Activated CD8-positive, alpha-beta memory T cell treated with anti-CD3 and anti-CD28 coated beads, Interleukin-2, amount 10 ng/mL, durations not matched to agents 7 days and 5 days (primary cell): ENCODE measurements at regions not wholly inside any gene's neighbourhood (a gene's known extent, or its start where the extent isn't known, plus 50 kb on each side); places are given as distances from the start of the nearest gene placed in this dataset.

Experiments used
- ATAC-seq: fragments of 150-1000 bp; cut with Tn5 transposase; one replicate; pipeline ENCODE4 v1.10.0; 2021; ENCODE audit warnings: moderate library complexity
- CTCF ChIA-PET: fragments of 350-600 bp; sonication (Branson Sonifier 250); formaldehyde crosslinking; loops from one replicate; lab custom pipeline; 2021; ENCODE audit warnings: antibody characterized with exemption; lab: Charles Lee
- DNase-seq: peaks from one replicate; pipeline ENCODE4 v3.0.0-alpha.2; 2020
- H3K27ac Mint-ChIP-seq: one replicate; pipeline ENCODE4 v1.8.0; 2021; ENCODE audit warnings: mild to moderate bottlenecking, mixed read lengths
- H3K27me3 Mint-ChIP-seq: one replicate; pipeline ENCODE4 v1.8.0; 2021; ENCODE audit warnings: mixed read lengths
- H3K36me3 Mint-ChIP-seq: one replicate; pipeline ENCODE4 v1.8.0; 2021; ENCODE audit warnings: mild to moderate bottlenecking, mixed read lengths
- H3K4me1 Mint-ChIP-seq: one replicate; pipeline ENCODE4 v1.8.0; 2021; ENCODE audit warnings: mixed read lengths
- H3K4me3 Mint-ChIP-seq: one replicate; pipeline ENCODE4 v1.8.0; 2021; ENCODE audit warnings: mild to moderate bottlenecking, moderate library complexity, mixed read lengths
- H3K9me3 Mint-ChIP-seq: one replicate; pipeline ENCODE4 v1.8.0; 2022; ENCODE audit warnings: low read depth, mixed read lengths

DNA sequence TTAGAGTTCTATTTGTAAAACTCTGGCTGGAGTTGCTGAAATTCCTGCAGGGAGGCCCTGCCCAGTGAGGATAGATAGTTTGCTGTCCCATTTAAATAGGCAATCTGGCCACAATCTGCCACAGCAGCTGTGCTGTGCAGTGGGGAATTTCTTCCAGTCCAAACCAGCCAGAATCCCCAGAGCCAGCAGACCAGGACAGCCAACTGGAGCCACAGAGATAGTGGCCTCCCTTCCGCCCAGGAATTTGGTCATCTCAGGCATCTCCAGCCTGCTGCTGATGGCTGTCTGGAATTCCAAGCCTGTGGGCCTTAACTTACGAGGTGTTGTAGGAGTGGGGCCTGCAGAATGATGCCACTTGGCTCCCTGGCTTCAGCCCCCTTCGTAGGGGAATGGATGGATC, 643.4 kb downstream of the DNAJB9 start:
- Mint-ChIP-seq H3K4me3 (no peak overlapping the region), H3K27me3 (no peaks in the 10 kb centered on the region), H3K27ac (no peak overlapping the region), H3K36me3 (no peaks in the 10 kb centered on the region), H3K4me1 (no peaks in the 10 kb centered on the region), H3K9me3 (peaks cover 3% of the 10 kb centered on the region)
- CTCF ChIA-PET: no interaction called here
- ATAC-seq (no peak), DNase-seq (no peak)

DNA sequence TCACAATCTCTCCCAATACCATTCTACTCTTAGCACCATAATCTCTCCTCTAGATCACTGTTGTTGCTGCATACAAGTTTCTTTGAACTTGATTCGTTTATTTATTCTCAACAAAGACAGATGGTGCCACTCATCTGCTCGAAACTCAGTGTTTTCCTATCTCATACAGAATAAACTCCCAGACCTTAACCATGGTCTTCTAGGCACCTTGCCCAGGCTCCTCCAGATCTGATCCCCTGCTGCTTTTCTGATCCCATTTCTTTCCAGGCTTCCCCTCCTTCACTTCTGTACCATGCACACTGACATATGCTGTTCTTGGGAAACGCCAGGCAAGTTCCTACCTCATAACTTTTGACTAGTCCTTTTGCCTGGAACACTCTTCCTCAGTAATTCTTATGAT, 645.7 kb downstream of the DNAJB9 start:
- DNase-seq: no peak
- ATAC-seq: no peak
- H3K9me3 Mint-ChIP-seq: peaks cover 3% of the 10 kb centered on the region
- H3K4me1 Mint-ChIP-seq: no peaks in the 10 kb centered on the region
- CTCF ChIA-PET: no interaction called here
- H3K4me3 Mint-ChIP-seq: no peak overlapping the region
- H3K36me3 Mint-ChIP-seq: no peaks in the 10 kb centered on the region
- H3K27ac Mint-ChIP-seq: no peak overlapping the region
- H3K27me3 Mint-ChIP-seq: no peaks in the 10 kb centered on the region

DNA sequence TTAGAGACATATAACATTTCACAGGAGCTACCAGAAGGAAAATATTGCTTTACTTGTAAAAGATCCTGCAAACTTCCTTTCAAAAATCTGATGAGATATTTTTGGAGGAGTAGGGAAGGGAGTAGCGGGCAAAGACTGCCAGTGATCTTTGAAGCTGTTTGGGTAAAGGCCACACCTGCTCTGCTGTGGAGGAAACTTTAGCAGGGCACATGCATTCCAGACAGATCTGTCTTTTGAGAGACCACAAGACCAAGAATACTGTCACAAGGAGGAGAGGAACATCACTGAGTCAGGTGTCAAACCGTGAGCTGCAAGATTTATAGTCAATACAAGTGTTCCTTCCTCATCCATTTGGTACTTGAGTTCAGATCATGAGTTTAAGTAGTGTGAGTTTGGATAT, 654.4 kb downstream of the DNAJB9 start:
- Mint-ChIP-seq H3K27ac (no peak overlapping the region), H3K27me3 (no peaks in the 10 kb centered on the region), H3K4me3 (no peak overlapping the region), H3K4me1 (no peaks in the 10 kb centered on the region), H3K9me3 (no peaks in the 10 kb centered on the region), H3K36me3 (no peaks in the 10 kb centered on the region)
- ATAC-seq (no peak), DNase-seq (no peak)
- CTCF ChIA-PET: no interaction called here

DNA sequence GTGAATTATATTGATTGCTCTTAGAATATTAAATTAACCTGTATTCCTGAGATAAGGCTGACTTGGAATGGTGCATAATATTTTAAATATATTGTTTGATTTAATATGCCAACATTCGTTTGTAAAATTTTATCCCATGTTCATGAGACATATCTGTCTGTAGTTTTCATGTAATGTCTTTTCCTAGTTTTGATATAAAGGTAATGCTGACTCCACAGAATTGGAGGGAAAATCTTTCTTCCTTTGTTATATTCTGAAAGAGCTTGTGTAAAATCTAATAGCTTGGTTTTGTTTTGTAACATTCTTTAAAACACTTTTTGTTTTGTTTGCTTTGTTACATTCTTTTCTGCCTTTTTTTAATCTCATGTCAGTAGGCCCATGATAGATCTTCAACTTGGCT, 657.0 kb downstream of the DNAJB9 start:
- Mint-ChIP-seq H3K4me1 (no peaks in the 10 kb centered on the region), H3K36me3 (no peaks in the 10 kb centered on the region), H3K27ac (no peak overlapping the region), H3K9me3 (no peaks in the 10 kb centered on the region), H3K4me3 (no peak overlapping the region), H3K27me3 (no peaks in the 10 kb centered on the region)
- DNase-seq (no peak), ATAC-seq (no peak)
- CTCF ChIA-PET: no interaction called here

DNA sequence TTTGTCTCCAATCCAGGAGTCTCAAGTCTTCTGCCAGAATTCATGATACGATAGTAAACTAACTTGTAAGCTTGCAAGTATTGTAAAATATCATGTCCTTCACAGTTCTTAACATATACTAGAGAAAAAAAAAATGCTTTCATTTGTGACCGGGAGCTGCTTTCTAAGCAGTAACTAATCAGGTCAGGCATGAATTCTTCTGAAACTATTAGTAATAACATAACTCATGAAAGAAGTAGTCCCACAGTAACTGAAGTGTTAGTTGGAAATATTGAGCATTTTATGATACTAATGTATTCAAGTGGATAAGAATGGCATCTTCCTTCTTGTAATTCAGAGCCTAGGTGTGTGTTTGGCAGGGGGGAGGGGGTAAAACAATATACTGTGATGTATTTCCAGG, 665.6 kb downstream of the DNAJB9 start:
- Mint-ChIP-seq H3K36me3 (no peaks in the 10 kb centered on the region), H3K9me3 (peaks cover 2% of the 10 kb centered on the region), H3K4me1 (no peaks in the 10 kb centered on the region), H3K27ac (no peak overlapping the region), H3K4me3 (no peak overlapping the region), H3K27me3 (no peaks in the 10 kb centered on the region)
- ATAC-seq (no peak), DNase-seq (no peak)
- CTCF ChIA-PET: no interaction called here

DNA sequence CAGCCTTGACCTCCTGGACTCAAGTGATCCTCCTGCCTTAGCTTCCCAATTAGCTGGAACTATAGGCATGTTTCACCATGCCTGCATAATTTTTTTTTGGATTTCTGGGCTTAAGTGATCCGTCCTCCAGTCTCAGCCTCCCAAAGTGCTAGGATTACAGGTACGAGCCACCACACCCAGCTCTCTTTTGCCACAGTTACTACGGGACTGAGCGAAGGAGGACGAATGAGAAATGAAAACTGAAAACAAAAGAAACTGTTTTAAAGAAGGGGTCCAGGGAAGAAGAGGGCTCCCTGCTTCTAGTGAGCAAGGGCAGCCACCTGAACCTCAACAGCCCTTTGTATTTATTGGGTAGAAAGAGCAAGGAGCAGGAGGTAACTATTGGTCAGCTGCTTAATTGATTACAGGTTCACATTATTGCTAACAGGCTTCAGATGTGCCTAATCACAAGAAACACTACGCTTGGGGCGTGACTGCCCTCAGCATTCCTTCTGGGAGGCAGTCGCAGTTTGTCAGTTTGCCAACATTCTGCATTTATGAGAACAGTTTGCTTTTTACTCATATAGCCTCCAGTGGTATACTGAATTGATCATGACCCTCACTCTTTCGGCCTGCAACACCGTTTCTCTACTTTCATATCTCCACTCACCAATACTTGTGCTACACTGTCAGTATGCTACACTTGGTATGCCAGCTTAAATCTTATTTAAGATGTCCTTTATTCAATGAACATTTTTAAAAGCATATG, 676.8 kb downstream of the DNAJB9 start:
- peaks cover 5% of the 10 kb centered on the region for H3K9me3 Mint-ChIP-seq
- no peaks in the 10 kb centered on the region for H3K4me1 Mint-ChIP-seq
- H3K4me3 Mint-ChIP-seq: no peak overlapping the region
- H3K36me3 Mint-ChIP-seq: no peaks in the 10 kb centered on the region
- DNase-seq: no peak
- no peak for ATAC-seq
- no peak overlapping the region for H3K27ac Mint-ChIP-seq
- no peaks in the 10 kb centered on the region for H3K27me3 Mint-ChIP-seq
- CTCF ChIA-PET: interaction anchor here (0.6 kb wide), 1 partner anchor 103 kb away, joined by 3 read pairs; no protein-coding TSS in a partner anchor

DNA sequence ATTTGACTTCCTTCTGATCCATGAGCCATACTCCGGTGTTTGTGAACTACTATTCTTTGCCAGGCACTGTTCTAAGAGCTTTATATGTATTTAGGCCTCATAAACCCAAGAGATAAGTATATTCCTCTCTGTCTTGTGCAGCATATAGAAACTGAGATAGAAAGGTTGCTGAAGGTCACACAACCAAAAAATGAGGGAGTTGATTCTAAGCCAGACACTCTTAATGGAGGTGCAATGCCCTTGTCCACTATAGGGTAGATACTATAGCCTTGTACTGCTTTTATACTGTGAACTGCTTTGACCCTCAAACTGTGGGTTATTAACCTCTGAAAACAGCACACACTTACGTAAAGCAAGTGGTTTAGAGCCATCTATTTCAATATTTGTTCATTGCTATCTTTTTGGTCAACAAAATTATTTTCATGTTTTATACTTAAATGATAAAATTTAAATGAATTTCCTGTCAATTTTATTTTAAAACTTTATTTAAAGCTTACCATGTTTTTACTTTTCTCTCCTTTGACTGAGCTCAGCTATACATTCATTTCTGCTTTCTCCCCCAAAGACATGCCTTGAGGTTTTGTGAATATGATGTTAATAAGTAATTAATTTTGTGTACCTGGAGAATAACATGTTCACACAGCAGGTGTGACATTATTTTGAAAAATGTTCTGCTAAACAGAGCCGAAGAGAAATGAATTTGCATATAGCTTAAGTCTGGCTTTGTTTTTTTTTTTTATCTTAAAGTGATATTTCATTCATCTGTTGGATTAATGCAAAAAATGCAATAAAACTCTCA, 687.3 kb downstream of the DNAJB9 start:
- H3K9me3 Mint-ChIP-seq: peaks cover 2% of the 10 kb centered on the region
- no peak overlapping the region for H3K4me3 Mint-ChIP-seq
- H3K36me3 Mint-ChIP-seq: no peaks in the 10 kb centered on the region
- no peak overlapping the region for H3K27ac Mint-ChIP-seq
- peaks cover 2% of the 10 kb centered on the region for H3K4me1 Mint-ChIP-seq
- no peak for ATAC-seq
- H3K27me3 Mint-ChIP-seq: no peaks in the 10 kb centered on the region
- CTCF ChIA-PET: interaction anchor here (0.7 kb wide), 1 partner anchor 396 kb away, joined by 3 read pairs; no protein-coding TSS in a partner anchor
- no peak for DNase-seq

DNA sequence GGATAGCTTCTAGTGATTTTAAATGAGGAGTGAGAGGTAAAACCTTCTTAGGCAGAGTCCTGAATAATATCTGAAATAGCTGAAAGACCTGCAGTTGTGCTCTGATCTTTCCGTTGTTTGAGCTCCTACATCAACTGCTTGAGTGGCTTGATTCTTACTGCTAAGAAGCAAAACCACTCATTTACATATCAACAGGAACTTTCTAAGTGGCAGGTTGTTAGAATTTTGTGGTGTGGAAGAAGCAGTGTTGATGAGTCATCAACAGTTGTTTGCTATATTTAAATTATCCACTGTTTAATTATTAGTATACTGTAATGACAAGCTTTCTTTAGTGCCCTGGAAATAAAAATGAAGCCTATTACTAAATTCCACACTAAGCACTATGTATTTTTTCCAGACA, 689.5 kb downstream of the DNAJB9 start:
- H3K4me1 Mint-ChIP-seq: peaks cover 2% of the 10 kb centered on the region
- H3K27ac Mint-ChIP-seq: no peak overlapping the region
- H3K9me3 Mint-ChIP-seq: peaks cover 4% of the 10 kb centered on the region
- H3K4me3 Mint-ChIP-seq: no peak overlapping the region
- DNase-seq (no peak), ATAC-seq (no peak)
- no peaks in the 10 kb centered on the region for H3K27me3 Mint-ChIP-seq
- no peaks in the 10 kb centered on the region for H3K36me3 Mint-ChIP-seq
- CTCF ChIA-PET: no interaction called here

DNA sequence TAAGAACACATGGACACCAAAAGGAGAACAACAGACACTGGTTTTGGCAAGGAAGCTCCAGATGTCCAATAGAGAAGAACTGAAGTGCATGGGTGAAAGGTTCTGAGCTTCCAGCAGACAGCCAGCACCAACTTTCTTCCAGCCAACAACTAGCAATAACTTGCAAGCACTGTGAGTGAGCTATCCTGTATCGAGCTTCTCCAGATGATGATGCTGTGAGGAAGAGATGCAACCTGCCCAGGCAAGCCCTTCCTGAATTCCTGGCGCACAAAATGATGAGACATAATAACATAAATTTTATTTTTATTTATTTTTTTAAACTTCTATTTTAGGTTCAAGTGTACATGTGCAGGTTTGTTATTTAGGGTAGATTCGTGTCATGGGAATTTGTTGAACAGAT, 692.1 kb downstream of the DNAJB9 start:
- Mint-ChIP-seq H3K27me3 (no peaks in the 10 kb centered on the region), H3K27ac (no peak overlapping the region), H3K9me3 (peaks cover 8% of the 10 kb centered on the region), H3K36me3 (no peaks in the 10 kb centered on the region), H3K4me3 (no peak overlapping the region), H3K4me1 (peaks cover 2% of the 10 kb centered on the region)
- ATAC-seq: no peak
- no peak for DNase-seq
- CTCF ChIA-PET: no interaction called here

DNA sequence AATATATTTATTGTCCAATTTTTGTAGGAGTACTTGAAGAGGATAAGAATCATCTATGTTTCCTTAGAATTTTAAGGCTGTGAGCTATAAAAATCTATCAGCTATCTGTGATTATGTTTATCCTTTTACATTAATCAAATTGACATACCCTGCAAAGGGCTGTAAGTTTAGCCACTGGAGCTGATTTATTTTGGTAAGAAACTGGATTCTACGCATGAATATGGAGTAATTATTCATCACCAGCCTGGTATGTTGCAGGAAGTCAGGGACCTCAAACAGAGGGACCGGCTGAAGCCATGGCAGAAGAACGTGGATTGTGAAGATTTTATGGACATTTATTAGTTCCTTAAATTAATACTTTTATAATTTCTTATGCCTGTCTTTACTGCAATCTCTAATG, 696.9 kb downstream of the DNAJB9 start:
- H3K27ac Mint-ChIP-seq: no peak overlapping the region
- H3K27me3 Mint-ChIP-seq: no peaks in the 10 kb centered on the region

DNA sequence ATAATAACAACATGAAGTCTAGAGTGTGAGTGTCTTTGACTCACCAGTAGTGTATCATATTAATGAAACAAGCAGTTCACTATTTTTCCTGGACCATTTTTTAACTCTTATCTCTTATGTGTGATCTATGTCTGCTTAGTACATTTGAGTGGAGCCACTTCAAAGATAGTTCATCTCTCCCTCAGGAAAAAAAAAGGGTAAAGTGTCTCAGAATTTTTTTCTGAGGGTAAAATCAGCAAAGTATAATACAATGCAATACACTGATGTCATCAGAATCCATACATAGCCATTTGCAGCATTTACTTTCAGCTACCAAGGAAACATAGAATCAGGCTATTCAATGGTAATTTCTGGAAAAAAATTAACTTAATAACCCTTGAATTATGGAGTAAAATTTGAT, 706.7 kb downstream of the DNAJB9 start:
- no peaks in the 10 kb centered on the region for H3K36me3 Mint-ChIP-seq
- no peaks in the 10 kb centered on the region for H3K9me3 Mint-ChIP-seq
- no peaks in the 10 kb centered on the region for H3K4me1 Mint-ChIP-seq
- no peak overlapping the region for H3K27ac Mint-ChIP-seq
- no peaks in the 10 kb centered on the region for H3K27me3 Mint-ChIP-seq
- ATAC-seq (no peak), DNase-seq (no peak)
- CTCF ChIA-PET: no interaction called here
- H3K4me3 Mint-ChIP-seq: no peak overlapping the region

More for the DNA sequence above, 696.9 kb downstream of the DNAJB9 start:
- H3K4me1 Mint-ChIP-seq: no peaks in the 10 kb centered on the region
- no peaks in the 10 kb centered on the region for H3K36me3 Mint-ChIP-seq
- CTCF ChIA-PET: no interaction called here
- DNase-seq (no peak), ATAC-seq (no peak)
- peaks cover 10% of the 10 kb centered on the region for H3K9me3 Mint-ChIP-seq
- no peak overlapping the region for H3K4me3 Mint-ChIP-seq

DNA sequence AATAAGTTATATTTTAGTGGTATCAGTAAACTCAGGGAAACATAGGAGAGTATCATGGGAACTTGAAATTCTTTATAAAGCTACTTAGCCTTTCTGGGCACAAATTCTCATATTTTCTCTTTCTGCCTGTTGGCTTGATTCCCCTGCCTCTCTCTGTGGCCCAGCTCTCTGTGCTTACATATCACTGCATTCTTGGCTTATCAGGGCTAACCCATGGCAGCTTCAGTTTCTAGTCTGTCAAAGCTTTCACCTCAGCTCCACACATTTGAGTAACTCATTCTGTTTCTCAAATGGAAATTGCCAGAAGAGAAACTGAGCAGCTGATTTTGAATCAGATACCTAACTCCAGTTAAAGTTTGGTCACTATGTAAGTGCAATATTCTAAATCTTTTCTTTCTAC, 713.1 kb downstream of the DNAJB9 start:
- no peaks in the 10 kb centered on the region for H3K36me3 Mint-ChIP-seq
- no peak overlapping the region for H3K27ac Mint-ChIP-seq
- DNase-seq (no peak), ATAC-seq (no peak)
- H3K4me3 Mint-ChIP-seq: no peak overlapping the region
- no peaks in the 10 kb centered on the region for H3K27me3 Mint-ChIP-seq
- no peaks in the 10 kb centered on the region for H3K4me1 Mint-ChIP-seq
- CTCF ChIA-PET: no interaction called here
- H3K9me3 Mint-ChIP-seq: peaks cover 6% of the 10 kb centered on the region

DNA sequence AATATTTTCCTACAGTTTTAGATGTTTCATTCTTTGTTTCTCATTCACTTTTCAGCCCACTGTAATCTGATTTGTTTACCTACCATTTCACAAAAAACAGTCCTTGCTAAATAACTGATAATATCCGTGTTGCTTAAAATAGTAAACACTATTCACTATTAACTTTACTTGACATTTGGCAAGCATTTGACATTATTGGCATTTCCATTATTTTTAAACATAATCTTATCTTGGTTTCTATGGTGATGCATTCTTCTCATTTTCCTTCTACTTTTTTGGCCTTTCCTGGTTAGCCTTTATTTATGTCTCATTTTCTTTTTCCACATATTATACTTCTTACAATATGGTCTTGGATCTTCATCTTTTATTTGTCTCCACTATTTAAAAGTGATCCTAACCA, 715.3 kb downstream of the DNAJB9 start:
- no peak for ATAC-seq
- DNase-seq: no peak
- CTCF ChIA-PET: no interaction called here
- no peaks in the 10 kb centered on the region for H3K27me3 Mint-ChIP-seq
- H3K36me3 Mint-ChIP-seq: no peaks in the 10 kb centered on the region
- H3K4me3 Mint-ChIP-seq: no peak overlapping the region
- peaks cover 6% of the 10 kb centered on the region for H3K9me3 Mint-ChIP-seq
- no peak overlapping the region for H3K27ac Mint-ChIP-seq
- no peaks in the 10 kb centered on the region for H3K4me1 Mint-ChIP-seq

DNA sequence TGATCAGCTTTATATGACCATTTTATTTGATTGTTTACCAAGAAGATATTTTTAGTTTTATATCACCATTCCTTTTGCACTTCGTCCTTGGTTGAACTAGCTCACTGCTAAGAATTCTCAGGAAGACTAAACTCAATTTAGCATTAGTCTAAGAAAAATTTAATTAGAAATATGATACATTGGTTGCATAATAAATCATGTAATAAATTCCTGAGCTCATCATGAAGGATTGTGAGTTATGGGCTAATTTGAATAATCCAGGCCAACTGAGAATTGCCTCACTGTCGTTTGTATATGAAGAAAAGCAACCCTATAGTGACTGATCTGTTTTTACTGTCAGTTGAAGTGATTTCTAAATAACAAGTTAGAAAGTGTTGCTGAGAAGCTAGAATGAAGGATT, 725.5 kb downstream of the DNAJB9 start:
- Mint-ChIP-seq H3K27me3 (no peaks in the 10 kb centered on the region), H3K27ac (no peak overlapping the region), H3K4me1 (no peaks in the 10 kb centered on the region), H3K36me3 (no peaks in the 10 kb centered on the region), H3K9me3 (peaks cover 5% of the 10 kb centered on the region), H3K4me3 (no peak overlapping the region)
- DNase-seq: no peak
- CTCF ChIA-PET: no interaction called here
- no peak for ATAC-seq
